Activated CD4-positive, alpha-beta T cell treated with anti-CD3 and anti-CD28 coated beads, Interleukin-10, Interleukin-2, amounts not matched to agents 100 ng/mL and 50 ng/mL, durations not matched to agents 16 hours and 8 hours (primary cell): ENCODE measurements at regions not wholly inside any gene's neighbourhood (a gene's known extent, or its start where the extent isn't known, plus 50 kb on each side); places are given as distances from the start of the nearest gene placed in this dataset.

Experiments
- DNase-seq: peaks from one replicate; pipeline ENCODE4 v3.0.0-alpha.2; 2020

DNA sequence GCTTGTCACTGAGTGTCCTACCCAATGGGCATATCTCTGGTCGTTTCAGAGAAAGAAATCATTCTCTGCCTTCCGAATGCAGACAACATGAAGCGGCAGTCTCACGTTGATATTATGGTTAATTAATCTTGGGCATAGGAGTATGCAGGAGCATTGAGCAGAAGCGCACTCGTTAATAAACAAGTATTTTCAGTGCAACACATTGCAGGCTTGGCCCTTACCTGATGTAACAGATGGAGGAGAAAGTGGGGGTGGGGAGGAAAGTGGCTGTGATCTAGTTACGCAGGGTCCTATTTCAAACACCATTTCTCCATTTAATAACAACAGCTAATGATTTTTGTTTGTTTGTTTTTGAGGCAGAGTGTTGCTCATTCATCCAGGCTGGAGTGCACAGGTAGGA, 414.0 kb upstream of the RBFOX1 start:
- DNase-seq: no peak

DNA sequence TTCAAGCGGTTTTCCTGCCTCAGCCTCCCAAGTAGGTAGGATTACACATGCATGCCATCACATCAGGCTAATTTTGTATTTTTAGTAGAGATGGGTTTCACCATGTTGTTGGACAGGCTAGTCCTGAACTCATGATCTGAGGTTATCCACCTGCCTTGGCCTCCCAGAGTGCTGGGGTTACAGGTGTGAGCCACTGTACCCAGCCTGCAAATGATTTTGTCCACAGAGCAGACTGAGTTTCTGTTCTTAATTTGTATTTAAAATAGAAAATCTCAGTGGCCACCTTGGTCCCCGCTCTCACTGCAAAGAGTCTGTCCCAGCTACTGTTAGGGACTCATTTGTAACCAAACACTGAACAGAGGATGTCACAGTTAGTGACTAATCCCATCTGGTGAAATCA, 415.7 kb upstream of the RBFOX1 start:
- DNase-seq: no peak

DNA sequence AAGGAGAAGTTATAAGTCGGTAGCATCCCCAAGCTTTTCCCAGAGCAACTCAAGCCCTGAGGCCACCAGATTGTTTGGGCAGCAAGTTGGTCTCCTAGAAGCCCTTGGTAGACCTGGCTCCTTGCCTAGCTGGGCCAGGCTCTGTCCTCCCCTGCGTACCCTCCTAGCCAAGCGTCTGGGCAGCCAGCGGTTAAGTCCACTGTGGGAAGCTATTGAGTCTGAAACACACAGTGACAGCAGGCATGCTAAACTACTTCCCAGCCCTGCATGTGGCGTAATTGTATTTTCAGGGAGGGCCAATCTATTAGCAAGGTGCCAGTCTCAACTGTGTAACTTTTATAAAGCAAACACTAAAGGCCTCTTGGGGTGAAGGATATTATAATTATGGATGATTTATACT, 419.1 kb upstream of the RBFOX1 start:
- no peak for DNase-seq

DNA sequence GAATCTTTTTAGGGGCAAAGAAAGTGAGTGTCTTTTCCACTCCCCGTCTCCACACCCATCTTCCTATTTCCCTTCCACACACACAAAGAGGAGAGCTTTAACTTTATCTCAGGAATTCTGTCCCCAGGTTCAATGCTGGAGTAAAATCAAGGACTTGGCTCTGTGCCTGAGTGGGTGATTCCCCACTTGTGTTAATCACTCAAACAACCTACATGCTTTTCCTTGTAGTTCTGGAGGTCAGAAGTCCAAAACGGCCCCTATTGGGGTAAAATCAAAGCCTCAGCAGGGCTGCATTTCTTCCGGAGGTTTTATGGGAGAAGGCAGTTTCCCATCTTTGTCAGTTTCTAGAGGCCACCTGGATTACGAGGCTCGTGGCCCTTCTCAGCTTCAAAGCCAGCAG, 422.3 kb upstream of the RBFOX1 start:
- no peak for DNase-seq

DNA sequence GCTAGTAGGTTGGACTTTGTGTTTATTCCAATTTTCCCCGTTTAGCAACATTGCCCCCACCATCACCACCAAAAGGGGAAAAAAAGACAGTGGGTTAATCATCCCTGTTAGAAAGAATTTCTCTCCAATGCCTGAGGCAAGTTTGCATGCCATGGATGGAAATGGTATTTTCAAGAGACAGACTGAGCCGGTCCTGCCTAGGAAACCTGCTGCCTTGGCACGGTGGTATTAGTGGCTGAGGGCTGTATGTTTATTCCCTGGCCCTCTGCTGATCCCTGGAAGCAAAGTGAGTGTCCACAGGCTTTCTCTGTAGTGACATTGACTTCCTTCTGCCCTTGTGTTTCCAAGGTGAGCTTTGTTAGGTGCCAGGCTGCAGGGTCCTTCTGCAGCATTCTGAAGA, 427.0 kb upstream of the RBFOX1 start:
- no peak for DNase-seq

DNA sequence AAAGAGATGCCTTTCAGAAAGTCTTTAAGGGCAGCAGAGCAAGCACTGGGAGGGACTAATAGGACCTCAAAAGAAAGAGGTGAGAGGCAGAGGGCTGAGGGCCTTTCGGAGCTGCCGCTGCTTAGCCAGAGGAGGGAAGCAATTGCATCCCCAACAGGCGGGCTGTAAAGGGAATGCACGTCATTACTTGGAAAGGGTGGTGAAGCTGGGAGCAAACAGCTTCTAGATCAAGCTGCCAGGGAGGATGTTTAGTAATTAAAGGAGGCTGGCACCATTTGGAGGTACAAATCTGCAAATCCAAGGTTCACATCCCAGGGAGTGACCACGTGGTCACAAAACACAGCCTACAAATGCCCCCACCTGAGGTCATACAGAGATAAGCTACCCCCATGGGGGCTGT, 429.0 kb upstream of the RBFOX1 start:
- no peak for DNase-seq

DNA sequence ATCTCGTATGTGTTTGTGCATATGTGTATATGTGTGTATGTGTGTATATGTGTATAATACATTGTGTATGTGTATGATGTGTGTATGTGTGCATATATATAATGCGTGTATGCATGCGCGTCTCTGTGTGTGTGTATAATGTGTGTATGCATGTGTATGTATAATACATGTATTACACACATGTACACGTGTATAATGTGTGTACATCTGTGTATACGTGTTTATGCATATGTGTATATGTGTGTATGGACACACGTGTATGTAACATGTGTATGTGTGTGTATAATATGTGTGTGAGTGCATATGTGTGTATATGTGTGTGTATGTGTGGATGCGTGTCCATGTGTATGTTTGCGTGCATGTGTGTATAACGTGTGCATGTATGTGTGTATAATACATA, 433.7 kb upstream of the RBFOX1 start:
- DNase-seq: no peak

DNA sequence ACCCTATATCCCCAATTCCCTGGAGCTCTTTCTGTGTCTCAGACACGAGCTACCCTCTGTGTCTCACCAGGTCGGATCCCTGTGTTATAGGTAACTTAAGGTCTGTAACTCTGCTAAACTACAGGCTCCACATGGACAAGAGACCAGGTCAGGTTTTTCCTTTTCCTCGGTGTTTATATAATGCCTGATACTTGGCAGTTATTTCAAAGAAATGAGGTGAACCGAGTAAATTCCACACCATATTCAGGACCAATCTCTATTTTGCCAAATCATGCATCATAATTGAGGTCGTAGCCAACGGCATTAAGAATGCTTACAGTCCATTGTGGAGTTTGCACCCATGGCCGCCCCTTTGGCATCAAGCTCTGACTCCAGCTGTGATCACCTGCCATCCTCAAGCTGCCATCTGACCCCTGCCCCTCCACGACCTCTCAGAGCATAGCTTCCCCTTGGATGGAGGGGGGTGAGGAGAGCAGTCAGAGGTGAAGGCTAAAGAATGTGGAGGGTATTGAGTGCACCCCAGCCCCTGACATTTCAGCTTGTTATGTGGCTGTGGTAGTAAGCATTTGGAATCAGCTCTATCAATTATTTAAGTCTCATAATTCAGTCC, 434.7 kb upstream of the RBFOX1 start:
- DNase-seq: no peak

DNA sequence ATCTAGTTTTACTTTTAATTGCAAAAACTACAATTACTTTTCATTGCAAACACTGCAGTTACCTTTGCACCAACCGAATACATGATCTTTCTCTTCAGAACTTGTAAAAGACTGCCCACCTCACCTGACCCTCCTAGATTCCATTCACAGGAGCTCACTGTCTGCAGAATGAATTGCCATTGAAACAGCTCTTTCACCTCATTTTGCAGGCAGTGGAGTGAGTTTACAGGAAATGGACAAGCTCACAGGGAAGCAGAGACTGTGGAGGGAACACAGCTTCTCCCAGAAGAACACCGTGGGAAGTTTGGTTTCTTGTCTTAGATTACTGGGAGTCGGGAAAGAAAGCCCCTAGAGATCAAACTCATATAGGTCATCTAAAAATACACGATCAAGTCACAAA, 439.7 kb upstream of the RBFOX1 start:
- DNase-seq: no peak

DNA sequence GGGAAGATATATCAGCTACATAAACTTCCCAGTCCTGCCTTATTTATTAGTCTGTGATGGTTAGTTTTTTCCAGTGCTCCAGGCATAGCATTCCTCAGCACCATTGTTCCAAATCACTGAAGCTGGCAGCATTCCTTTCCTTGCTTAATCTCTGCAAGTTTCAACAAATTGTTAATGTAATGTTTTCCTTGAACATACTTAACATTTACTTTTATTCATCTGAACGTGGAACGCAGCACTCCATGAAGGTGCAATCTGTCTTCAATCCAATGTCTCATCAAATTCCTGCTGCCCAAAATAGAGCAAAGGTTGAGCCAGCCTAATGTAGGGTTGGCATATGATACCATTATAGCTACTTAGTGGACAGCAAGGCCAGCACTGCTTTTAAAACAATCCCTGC, 441.1 kb upstream of the RBFOX1 start:
- no peak for DNase-seq

DNA sequence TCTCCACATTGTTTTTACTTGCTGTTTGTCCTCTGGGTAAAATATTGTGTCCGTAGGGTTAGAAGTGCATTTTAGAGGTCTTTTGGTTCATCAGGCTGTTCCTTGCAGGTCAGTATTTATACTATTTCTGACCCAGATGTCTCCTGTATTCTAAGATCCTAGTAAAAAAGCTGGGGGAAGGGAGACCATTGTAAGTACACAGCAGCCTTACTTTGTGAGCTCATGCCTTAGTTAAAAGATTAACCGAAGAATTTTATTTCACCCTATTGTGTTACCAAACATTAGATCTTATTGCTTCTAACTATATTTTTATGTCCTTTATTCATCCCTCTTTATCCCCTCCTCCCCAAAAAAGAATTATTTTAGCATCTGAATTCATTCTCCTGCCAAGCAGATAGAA, 444.1 kb upstream of the RBFOX1 start:
- no peak for DNase-seq

DNA sequence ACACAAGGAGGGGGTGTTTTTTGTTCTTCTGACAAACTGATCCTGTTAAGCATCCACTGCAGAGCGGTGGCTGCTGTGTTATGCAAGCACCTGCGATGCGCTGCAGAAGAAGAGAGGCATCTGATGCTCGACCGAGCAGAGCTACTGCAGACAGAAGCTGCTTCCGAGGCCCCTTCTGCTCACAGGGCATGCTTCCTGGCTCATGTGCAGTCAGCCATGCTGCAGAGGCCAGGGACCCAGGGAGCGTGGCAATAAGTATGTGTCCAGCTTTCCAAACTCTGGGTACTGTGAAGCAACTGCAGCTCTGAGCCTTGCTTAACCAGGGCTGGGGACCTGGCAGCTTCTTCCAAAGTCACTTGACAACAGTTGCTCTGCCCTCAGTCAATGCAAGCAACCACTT, 448.6 kb upstream of the RBFOX1 start:
- DNase-seq: no peak

DNA sequence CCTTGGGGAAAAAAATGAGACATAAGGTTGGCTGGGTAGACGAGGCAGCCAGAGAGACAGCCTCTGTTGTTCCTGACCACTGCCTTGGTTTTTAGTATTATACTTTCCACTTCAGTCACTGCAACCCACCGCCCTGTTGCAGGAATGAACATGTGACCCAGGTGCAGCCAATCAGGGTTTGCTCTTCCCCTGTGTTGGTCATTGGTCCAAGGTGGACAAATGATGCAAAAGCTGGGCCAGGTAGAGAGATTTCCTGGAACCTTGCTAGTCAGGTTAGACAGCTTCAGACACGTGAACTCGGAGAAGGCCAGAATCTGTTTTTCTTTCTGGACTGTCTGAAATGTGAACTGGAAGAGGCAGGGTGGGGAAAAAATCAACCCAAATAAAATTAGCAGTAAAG, 452.4 kb upstream of the RBFOX1 start:
- no peak for DNase-seq

DNA sequence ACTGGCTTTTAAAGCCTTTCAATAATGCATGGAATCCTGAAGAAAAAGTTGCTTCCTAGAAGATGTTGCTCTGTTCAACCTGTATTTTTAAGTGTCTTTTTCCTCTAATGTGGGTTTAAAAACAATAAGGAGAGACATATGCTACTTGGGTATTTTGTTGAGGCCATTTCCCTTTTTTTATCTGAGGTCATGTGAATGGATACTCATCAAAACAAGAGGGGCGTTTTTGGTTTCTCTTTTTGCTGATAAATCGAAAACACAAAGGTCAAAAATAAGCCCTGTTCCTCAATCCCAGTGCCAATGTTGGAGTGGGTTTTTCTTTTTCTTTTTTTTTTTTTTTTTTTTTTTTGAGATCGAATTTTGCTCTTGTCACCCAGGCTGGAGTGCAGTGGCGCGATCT, 468.0 kb upstream of the RBFOX1 start:
- no peak for DNase-seq

DNA sequence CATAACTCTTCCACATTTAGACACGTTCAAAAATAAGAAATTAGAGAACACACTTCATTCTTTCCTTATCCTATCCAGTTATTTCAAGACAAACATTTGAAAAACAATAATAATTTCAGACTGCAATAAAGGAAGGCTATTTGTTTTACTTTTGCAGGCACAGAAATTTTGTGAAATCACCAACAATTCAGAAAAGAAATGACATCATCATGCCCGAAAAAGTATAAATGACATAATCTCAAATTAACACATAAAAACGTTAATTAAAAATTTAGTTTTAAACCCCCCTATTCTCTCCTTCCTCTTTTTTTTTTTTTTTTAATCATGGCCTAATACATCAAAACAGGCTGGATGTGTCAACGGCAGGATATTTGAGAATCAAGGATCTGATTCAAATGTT, 468.4 kb upstream of the RBFOX1 start:
- no peak for DNase-seq

DNA sequence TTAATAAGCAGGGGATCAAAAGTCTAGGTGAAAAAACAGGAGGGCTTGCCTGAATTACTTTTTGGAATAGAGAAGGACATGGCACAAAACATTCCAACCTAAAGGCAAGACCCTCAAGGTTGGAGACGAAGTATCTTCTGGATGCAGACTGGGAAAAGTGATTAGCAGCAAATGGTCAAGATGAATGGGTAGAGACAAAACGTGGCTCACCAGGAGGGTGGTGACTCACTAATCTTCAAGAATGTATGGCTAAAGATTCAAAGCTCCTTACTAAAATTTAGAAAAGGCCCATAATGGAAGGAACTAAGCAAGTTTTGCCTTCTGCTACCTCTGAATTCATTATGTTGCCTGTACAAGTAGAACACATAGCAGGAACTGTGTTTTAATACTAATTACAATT, 469.5 kb upstream of the RBFOX1 start:
- DNase-seq: no peak

DNA sequence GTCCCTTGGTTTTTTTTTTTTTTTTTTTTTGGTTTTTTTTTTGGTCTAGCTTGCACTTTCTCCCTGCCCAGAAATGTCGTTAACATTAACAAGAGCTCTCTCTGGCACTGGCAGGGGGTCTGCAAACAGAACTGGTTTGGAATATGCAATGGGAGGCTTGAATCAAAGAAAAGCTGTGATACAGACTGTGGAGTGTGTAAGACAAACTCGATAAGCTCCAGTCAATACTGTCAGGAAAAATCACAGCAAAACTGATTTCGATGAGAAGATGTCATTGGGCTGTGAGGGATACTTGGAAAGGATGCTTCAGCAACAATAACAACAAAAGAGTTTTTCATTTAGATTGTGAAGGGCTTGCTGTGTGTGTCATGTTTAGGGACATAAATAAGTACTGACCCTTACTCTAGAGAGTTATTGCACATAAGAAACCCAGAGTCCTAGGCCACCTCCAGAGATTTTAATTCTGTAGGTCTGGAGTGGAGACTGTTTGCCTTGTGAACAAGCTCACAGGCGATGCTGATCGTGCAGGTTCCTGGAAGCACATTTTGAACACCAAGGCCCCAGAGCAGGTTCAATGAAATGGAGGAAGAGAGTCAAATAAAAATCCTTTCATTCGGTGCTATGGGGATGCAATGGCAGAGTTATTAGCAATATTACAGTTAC, 470.7 kb upstream of the RBFOX1 start:
- DNase-seq: no peak

DNA sequence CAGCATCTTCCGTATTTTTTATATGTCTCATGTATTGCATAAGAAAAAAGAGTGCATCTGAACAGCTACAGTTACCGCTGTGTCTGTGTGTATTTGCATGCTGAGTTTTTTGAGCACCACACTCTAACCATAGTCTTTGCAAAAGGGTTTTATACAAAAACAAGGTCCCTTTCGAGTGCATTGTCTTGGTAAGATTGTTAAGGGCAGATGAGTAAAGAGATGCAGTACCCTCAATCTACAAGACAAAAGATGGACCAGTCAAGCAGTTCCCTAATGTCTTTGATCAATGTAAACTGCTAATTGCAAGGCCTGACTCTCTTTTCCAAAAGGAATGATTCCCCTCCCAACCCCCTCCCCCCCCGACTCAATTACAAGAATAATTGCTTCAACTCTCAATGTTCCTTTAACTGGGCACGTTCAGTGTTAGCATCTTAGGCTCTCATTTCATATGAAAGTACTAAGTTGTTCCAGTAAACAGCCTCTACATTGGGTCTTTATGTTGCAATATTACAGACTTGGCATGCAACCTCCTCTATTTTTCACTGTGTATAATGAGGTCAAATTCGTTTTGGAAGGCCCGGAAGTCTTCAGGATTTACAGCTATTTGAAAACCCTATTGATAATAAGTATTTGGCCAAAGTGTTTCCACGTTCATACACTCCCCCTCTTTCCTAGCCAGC, 471.4 kb upstream of the RBFOX1 start:
- no peak for DNase-seq

DNA sequence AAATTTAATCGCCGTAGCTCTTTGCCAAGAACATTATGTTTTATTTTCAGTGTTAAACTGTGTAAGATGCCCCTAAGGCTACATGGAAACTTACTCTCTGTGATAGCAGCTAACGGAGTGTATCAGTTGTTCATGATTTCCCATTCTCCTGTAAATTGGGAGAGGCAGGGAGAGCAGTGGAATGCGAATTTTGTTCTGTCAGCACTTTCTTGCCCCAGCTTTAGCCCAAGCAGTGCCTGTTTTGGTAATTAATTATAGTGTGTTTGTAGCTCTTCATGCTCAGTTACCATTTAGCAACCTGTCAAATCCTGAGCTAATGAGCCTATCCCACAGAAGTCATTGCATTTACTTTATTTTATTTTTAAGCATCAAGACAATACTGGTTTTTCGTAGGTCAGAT, 475.1 kb upstream of the RBFOX1 start:
- DNase-seq: no peak

DNA sequence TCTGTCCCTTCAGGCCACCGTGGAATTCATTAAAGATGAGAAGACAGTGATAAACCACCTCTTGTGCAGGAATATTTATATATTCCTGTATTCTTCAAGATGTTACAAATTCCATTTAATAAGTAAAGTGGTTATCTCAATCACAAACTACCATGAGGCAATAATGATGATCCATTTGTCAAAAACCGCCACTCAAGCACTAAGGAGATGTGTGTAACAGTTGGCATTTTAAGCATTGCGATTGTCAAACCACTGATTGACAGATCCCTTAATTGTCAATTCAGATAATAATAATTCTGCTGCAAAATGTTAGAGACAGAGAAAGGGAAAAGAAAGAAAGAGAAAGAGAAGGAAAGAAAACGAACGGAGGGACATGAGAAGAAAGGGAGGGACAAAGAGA, 476.1 kb upstream of the RBFOX1 start:
- no peak for DNase-seq

DNA sequence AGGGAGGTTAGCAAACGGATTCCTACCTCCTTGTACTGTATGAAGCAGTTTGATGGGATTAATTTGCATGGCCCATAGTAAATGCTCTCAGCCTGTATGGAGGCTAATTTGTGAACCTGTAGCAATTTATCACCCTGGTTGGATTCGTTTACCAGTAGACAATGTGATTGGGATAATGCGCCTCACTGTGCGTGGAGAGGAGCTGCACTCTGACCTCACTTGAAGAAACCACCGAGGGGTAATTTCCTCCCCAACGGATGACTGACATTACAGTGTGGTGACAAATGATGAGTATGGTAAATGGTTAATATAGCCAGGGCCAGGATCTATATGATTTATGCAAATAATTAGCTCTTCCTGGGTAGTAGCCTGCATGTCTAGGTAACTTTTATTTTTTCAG, 479.1 kb upstream of the RBFOX1 start:
- no peak for DNase-seq

DNA sequence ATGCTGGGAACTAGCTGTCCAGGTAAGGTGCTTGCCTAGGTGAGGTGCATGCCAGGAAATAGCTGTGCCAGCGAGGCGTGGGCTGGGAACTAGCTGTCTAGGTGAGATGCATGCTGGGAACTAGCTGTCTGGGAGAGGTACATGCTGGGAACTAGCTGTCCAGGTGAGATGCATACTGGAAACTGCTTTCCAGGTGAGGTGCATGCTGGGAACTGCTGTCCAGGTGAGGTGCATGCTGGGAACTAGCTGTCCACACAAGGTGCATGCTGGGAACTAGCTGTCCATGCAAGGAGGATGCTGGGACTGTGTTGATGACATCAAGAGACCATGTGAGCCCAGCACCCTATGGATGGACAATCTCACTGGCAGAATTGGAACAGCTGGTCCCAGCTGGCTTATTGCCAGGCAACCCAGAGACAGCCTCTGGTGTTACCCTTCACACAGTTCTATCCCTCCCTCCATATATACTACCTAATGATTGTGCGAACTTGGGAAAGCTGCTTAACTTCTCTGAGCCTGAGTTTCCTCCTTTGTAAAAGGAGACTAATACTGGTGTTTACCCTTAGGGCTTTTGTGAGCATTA, 479.9 kb upstream of the RBFOX1 start:
- no peak for DNase-seq

DNA sequence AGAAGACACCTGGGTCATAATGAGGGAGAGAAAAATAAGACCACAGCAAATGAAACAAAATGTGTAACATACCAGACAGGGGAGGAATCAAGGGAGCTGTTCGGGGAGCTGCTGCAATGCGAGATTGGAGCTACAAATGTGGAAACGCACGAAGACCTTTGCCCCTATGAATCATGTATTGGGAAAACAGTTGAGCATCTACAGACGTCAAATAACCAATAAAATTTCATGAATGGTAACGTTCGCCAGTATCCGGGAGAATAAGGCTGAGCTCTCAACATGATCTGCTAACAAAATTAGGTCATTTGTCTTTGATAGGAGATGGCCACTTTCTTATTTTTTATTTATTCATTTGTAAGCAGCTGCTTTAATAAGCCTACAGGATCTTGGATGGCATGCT, 486.2 kb upstream of the RBFOX1 start:
- DNase-seq: no peak

DNA sequence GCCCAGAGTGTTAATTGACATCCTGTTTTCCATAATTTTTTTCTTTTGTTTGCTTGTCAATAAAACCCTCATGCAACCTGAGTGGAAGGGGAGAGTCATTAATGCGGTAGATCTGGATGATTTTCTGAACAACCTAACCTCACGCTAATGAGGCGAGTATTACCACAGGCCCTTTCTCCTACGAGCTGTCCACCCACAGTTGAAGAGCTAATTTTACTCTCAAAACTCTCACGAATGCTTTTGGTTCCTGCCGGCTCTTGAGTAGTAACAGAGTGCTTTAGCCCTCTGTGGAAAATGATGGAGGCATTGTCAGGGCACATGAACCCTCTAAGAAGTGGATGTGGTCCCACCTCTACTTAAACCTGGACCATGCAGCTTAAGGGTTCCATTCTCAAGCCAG, 491.3 kb upstream of the RBFOX1 start:
- DNase-seq: no peak

DNA sequence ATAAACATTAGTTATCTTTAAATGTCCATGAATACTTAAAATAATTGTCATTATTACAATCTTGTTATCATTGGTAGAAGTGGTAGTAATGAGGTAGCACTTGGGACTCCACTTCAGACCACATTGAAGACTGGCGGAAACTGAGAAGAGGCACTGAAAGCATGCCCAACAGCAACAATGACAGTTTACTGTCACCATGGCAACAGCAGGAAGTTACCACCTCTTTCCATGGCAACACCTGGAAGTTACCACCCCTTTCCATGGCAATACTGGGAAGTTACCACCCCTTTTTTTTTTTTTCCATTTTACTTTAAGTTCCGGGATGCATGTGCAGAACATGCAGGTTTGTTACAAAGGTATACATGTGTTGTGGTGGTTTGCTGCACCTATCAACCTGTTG, 494.9 kb upstream of the RBFOX1 start:
- no peak for DNase-seq
